ENCODE measurements at regions not wholly inside any gene's neighbourhood (a gene's known extent, or its start where the extent isn't known, plus 50 kb on each side); places are given as distances from the start of the nearest gene placed in this dataset.
"Not testable (repeated sequence)": the region's sequence is repeated elsewhere in the genome, so short reads cannot be mapped to it uniquely, and the experiment has no call there.

GRCh38 chr22:16665610-16666009 is 73.0 kb upstream of the CCT8L2 start:
- intact Hi-C loops (cut with DNase I); DNase-seq (ENCODE audit: low spot score): not testable (repeated sequence)

DNA sequence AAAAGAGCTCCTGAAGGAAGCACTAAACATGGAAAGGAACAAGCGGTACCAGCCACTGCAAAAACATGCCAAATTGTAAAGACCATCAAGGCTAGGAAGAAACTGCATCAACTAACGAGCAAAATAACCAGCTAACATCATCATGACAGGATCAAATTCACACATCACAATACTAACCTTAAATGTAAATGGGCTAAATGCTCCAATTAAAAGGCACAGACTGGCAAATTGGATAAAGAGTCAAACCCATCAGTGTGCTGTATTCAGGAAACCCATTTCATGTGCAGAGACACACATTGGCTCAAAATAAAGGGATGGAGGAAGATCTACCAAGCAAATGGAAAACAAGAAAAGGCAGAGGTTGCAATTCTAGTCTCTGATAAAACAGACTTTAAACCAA is 69.7 kb upstream of the CCT8L2 start:
- DNase-seq (ENCODE audit: low spot score); intact Hi-C loops (cut with DNase I): not testable (repeated sequence)

- DNase-seq (ENCODE audit: low spot score); intact Hi-C loops (cut with DNase I): not testable (repeated sequence)
These were observed 68.4 kb upstream of the CCT8L2 start for GRCh38 chr22:16660989-16661388.

DNA sequence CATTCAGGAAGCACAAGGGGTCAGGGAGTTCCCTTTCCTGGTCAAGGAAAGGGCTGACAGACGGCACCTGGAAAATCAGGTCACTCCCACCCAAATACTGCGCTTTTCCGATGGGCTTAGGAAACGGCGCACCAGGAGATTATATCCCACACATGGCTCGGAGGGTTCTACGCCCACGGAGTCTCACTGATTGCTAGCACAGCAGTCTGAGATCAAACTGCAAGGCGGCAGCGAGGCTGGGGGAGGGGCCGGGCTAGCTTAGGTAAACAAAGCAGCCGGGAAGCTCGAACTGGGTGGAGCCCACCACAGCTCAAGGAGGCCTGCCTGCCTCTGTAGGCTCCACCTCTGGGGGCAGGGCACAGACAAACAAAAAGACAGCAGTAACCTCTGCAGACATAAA is 68.0 kb upstream of the CCT8L2 start:
- DNase-seq (ENCODE audit: low spot score); intact Hi-C loops (cut with DNase I): not testable (repeated sequence)

DNA sequence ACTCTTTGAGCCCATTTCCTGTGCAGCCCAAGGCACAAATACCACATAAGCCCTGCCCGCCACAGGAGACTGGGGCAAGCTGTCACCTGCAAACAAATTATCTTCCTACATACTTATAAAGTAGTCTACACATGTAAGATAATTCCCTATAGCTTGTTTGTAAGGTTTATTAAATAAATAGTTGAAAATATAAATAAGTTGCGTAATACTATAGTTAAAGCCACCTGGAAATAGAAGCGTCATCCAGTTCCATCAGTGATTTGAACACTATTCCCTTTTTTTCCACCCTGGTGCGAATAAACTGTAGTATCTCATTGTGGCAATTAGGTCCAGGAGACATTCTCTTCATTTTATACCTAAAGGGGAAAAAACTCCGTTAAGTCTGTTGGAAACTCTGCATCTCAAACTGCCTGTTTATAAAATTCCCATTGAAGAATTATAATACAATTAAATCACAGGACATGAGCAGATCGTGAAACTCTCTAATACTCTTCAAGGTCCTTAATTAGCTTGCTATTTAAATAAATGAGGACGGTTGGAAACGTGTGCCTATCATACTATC is 66.7 kb upstream of the CCT8L2 start:
- DNase-seq (ENCODE audit: low spot score); intact Hi-C loops (cut with DNase I): not testable (repeated sequence)

DNA sequence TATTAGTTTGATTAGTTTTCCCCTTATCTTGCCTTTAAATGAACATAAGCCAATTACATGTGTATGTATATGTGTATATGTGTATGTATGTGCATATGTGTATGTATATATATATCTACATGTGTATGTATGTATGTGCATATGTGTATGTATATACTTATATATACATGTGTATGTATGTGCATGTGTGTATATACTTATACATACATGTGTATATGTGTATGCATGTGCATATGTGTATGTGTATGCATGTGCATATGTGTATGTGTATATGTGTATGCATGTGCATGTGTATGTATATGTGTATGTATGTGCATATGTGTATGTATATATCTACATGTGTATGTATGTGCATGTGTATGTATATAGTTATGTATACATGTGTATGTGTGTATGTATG is 65.5 kb upstream of the CCT8L2 start:
- intact Hi-C loops (cut with DNase I), result no loop called here
- DNase-seq (ENCODE audit: low spot score), result no peak

DNA sequence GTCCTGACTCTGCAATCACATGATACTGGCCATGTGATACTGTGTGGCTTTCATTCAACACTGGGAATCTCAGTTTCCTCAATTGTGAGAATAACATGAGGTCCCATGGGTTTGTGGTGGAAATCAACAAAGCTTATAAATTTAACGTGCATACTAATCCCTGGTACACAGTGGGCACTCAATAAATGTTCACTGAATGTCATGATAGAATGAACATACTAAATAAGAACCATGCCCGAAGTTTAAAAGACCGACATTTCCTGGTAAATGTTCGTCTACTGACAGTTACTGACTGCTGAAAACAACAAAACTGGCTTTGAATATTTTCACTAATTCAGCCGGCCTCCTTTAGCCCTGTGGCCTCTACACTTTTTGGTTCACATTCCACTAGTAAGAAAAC is 62.3 kb upstream of the CCT8L2 start:
- no peak for DNase-seq (ENCODE audit: low spot score)
- intact Hi-C loops (cut with DNase I), result no loop called here

DNA sequence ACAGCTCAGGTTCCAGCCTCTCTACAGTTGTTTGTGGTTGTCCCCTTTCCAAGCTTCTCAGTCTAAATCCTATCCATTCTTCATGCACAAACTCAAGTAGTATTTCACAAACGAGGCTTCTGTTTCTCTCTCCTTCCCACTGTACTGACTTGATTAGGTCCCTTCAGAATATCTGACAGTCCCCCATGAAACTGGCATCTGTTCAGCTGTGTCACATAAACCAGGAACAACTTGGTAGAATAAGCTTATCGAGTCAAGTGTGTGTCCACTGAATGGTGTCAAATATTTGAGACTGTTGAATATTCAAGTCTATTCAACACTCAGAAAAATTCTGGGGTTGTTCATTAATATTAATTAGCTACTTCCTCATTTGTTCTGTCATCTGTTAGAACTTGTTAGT is 61.7 kb upstream of the CCT8L2 start:
- DNase-seq (ENCODE audit: low spot score); intact Hi-C loops (cut with DNase I): not testable (repeated sequence)

- DNase-seq (ENCODE audit: low spot score); intact Hi-C loops (cut with DNase I): not testable (repeated sequence)
These were observed 60.6 kb upstream of the CCT8L2 start for GRCh38 chr22:16653222-16653621.

- intact Hi-C loops (cut with DNase I), result no loop called here
- no peak for DNase-seq (ENCODE audit: low spot score)
These were observed 58.6 kb upstream of the CCT8L2 start for GRCh38 chr22:16651217-16651616.

All from posterior vena cava (tissue), 2 donors.